IPS-15b (cell line): ENCODE measurements at regions not wholly inside any gene's neighbourhood (a gene's known extent, or its start where the extent isn't known, plus 50 kb on each side); places are given as distances from the start of the nearest gene placed in this dataset.
A peak's percentile ranks its signal among the peaks of the same experiment; 100 is the strongest.
"Not testable (repeated sequence)": the region's sequence is repeated elsewhere in the genome, so short reads cannot be mapped to it uniquely, and the experiment has no call there.

Experiments used
- H3K27me3 ChIP-seq: one replicate; pipeline ENCODE4 v1.6.1; 2013; ENCODE audit warnings: low read length; ENCODE audit not compliant: control insufficient read depth, insufficient read depth
- H3K36me3 ChIP-seq: one replicate; pipeline ENCODE4 v1.6.1; 2013; ENCODE audit warnings: low read length; ENCODE audit not compliant: control insufficient read depth, insufficient read depth
- H3K4me1 ChIP-seq: one replicate; pipeline ENCODE4 v1.6.1; 2013; ENCODE audit warnings: mild to moderate bottlenecking, low read length; ENCODE audit not compliant: control insufficient read depth, insufficient read depth
- H3K4me3 ChIP-seq: one replicate; pipeline ENCODE4 v1.5.1; 2013; ENCODE audit warnings: low read depth, low read length
- H3K9ac ChIP-seq: one replicate; pipeline ENCODE4 v1.6.1; 2013; ENCODE audit warnings: low read depth, mild to moderate bottlenecking, low read length
- H3K9me3 ChIP-seq: one replicate; pipeline ENCODE4 v1.6.1; 2013; ENCODE audit warnings: mild to moderate bottlenecking, low read length; ENCODE audit not compliant: control insufficient read depth, insufficient read depth

DNA sequence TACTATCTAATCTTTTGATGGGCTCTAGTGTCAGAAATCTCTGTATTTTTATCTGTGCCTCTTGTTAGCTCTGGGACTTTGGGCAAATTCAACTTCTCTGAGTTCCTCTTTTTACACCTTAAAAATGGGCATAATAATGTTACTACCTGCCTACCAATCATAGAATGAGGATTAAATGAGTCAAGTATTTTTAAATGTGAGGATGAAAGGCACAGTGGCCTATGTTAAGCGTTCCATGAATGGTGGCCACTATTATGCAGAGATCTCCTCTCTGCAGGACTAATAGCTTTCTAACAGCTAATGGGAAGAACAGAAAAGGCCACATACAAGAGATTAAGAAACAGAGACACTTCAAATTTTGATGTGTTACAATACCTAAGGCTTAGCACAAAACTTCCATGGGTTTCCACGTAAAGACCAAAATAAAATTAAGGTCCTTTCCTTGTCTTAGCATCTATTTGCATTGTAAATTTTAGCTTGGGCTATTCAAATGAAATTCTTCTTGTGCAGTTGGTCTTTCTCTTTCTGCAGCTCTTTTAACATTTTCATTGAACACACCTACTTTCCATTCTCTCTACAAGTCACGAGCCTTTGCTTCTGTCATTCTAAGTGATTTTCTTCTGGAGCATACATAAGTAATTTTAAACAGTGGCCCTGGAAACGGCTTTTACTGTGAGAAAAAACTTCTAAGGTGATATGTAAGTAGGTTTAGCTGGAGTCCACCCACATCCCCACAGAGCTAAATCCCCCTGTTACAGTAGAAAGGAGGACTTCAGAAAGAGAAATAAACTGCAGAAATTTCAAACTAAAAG lies 117.9 kb upstream of the MED14 start:
- Histone ChIP-seq H3K9me3 (no peaks in the 10 kb centered on the region), H3K9ac (peak overlapping the region; percentile 28), H3K36me3 (no peaks in the 10 kb centered on the region), H3K4me1 (peaks cover 19% of the 10 kb centered on the region), H3K4me3 (peak overlapping the region; percentile 9), H3K27me3 (no peaks in the 10 kb centered on the region)

DNA sequence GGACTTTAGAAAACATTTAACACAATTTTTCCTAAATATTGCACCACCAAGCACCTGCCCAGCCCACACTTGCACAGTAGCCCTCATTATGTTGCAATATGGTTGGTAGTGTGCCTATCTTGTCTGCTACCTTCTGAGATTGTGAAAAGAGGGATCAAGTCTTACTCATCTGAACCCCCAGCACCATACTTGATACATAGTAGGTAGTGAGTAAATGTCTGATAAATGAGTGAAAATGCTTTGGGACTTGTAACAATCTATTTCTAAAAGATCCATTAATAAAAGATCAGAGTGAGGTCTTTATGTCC lies 118.4 kb upstream of the MED14 start:
- Histone ChIP-seq H3K27me3 (no peaks in the 10 kb centered on the region), H3K4me1 (peaks cover 19% of the 10 kb centered on the region), H3K4me3 (no peak overlapping the region)

DNA sequence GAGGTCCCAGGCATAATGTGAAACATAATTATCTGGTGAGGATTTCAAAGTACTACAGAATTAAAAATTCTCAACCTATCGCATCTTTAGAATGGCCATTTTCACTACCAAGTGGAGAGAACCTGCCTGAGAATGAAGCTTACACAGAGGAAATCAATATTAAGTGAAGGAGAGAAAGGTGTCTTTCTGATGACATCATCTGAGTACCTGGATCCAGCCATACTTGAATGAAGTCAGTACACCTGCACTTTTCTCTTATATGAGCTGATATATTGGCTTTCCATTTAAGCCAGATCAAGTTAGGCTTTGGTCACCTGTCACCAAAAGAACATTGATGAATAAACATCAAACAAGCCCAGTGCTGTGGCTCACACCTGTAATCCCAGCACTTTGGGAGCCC lies 118.9 kb upstream of the MED14 start:
- H3K9ac ChIP-seq: no peak overlapping the region
- H3K4me1 ChIP-seq: peaks cover 19% of the 10 kb centered on the region
- no peaks in the 10 kb centered on the region for H3K27me3 ChIP-seq

More for the DNA sequence above, 118.4 kb upstream of the MED14 start:
- H3K9me3 ChIP-seq: no peaks in the 10 kb centered on the region
- H3K36me3 ChIP-seq: no peaks in the 10 kb centered on the region
- H3K9ac ChIP-seq: peak overlapping the region; percentile 28

DNA sequence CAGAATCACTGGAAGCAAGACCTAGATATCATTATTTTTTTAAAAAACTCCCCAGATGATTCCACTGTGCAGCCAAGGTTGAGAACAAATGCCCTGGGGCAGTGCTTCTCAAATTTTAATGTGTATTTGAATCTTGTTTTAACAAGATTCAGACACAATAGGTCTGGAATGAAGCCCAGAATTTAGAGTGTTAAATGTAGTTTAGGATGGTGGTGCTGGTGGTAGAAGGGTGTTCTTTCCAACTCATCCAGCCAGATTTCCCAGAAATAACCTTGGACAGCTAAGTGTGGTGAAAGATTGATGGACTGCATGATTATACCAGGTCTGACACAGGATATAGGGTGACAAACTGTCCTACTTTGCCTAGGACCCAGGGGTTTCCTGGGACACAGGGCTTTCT lies 120.1 kb upstream of the MED14 start:
- H3K27me3 ChIP-seq: no peaks in the 10 kb centered on the region
- no peak overlapping the region for H3K9ac ChIP-seq
- H3K4me1 ChIP-seq: peaks cover 19% of the 10 kb centered on the region
- H3K4me3 ChIP-seq: no peak overlapping the region
- peaks cover 12% of the 10 kb centered on the region for H3K9me3 ChIP-seq
- H3K36me3 ChIP-seq: no peaks in the 10 kb centered on the region

More for the DNA sequence above, 118.9 kb upstream of the MED14 start:
- H3K9me3 ChIP-seq: peaks cover 1% of the 10 kb centered on the region
- H3K4me3 ChIP-seq: no peak overlapping the region
- no peaks in the 10 kb centered on the region for H3K36me3 ChIP-seq

DNA sequence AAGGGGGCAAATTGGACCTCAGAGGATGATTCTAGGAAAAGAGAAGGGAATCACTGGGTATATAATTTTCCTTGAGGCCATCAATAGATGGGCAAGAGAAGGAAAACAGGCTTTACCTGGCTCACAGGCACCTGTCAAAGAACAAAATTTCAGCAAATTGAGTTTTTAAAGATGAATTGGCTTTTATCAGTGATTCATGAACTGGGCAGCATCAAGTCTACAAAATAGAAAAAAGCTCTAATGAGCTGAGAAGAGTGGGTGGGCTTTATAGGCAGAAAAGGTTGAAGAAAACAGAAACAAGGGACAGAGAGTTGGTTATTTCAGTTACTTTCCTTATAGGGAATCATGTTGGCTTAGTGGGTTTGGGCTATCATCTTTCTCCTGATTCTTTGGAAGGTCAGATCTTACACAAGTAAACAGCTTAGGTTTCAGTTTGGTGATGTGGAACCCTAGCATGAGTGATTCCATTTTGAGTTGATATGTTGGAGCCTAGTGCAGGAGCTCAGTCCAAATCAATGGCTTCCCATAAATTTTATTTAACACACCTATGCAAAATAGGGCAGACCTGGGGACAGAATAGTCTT lies 120.7 kb upstream of the MED14 start:
- no peak overlapping the region for H3K4me3 ChIP-seq
- H3K9me3 ChIP-seq: peaks cover 18% of the 10 kb centered on the region
- no peaks in the 10 kb centered on the region for H3K27me3 ChIP-seq
- peaks cover 19% of the 10 kb centered on the region for H3K4me1 ChIP-seq
- H3K36me3 ChIP-seq: peaks cover 5% of the 10 kb centered on the region
- no peak overlapping the region for H3K9ac ChIP-seq

DNA sequence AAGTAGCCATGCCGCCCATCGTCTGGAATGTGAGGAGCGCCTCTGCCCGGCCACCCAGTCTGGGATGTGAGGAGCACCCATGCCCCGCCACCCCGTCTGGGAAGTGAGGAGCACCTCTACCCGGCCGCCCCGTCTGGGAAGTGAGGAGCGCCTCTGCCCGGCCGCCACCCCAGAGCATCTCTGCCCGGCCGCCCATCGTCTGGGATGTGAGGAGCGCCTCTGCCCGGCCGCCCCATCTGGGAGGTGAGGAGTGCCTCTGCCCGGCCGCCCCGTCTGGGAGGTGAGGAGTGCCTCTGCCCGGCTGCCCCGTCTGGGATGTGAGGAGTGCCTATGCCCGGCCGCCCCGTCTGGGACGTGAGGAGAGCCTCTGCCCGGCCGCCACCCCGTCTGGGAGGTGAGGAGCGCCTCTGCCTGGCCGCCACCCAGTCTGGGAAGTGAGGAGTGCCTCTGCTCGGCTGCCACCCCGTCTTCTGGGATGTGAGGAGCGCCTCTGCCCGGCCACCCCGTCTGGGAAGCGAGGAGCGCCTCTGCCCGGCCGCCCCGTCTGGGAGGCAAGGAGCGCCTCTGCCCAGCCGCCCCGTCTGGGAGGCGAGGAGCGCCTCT lies 126.7 kb upstream of the MED14 start:
- Histone ChIP-seq H3K9me3 (peaks cover 40% of the 10 kb centered on the region), H3K36me3 (peaks cover 13% of the 10 kb centered on the region)
- H3K9ac ChIP-seq, H3K27me3 ChIP-seq, H3K4me1 ChIP-seq, H3K4me3 ChIP-seq: not testable (repeated sequence)

DNA sequence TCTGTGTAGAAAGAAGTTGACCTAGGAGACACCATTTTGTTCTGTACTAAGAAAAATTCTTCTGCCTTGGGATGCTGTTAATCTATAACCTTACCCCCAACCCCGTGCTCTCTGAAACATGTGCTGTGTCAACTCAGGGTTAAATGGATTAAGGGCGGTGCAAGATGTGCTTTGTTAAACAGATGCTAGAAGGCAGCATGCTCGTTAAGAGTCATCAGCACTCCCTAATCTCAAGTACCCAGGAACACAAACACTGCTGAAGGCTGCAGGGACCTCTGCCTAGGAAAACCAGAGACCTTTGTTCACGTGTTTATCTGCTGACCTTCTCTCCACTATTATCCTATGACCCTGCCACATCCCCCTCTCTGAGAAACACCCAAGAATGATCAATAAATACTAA lies 127.9 kb upstream of the MED14 start:
- peaks cover 40% of the 10 kb centered on the region for H3K9me3 ChIP-seq
- H3K36me3 ChIP-seq: peaks cover 13% of the 10 kb centered on the region
- H3K27me3 ChIP-seq, H3K4me3 ChIP-seq, H3K4me1 ChIP-seq, H3K9ac ChIP-seq: not testable (repeated sequence)

DNA sequence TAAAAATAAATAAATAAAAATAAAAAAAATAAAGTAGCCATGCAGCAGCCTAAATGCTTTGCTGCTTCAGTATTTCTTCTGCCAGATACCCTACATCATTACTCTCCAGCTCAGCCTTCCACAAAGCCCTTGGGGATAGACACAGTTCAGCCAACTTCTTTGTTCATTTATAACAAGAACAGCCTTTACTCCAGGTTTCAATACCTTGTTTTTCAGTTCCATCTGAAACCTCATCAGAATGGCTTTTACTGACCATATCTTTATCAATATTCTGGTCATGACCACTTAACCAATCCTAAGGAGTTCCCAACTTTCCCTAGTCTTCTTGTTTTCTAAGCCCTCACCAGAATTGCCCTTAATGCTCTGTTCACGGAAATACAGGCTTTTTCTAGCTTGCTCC lies 128.3 kb upstream of the MED14 start:
- no peaks in the 10 kb centered on the region for H3K4me1 ChIP-seq
- no peaks in the 10 kb centered on the region for H3K27me3 ChIP-seq
- H3K4me3 ChIP-seq: no peak overlapping the region
- H3K9me3 ChIP-seq: peaks cover 40% of the 10 kb centered on the region
- no peak overlapping the region for H3K9ac ChIP-seq
- peaks cover 13% of the 10 kb centered on the region for H3K36me3 ChIP-seq

DNA sequence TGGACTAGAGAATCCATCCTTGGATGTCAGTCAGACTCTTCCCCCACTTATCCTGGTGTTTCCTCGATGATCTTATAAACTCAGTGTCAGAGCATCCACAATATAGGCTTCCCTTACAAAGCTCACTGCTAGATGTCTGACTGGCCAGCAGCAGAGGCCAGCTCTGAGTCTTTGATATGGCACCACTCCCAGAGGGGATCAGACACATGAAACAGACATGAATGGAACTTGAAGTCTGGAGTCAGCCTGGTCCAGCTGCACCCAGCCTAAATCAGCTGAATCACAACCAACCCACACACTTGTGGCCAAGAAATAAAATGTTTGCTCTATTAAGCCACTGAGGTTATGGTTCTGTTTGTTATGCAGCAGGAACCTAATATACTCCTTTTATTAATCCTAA lies 129.6 kb upstream of the MED14 start:
- H3K27me3 ChIP-seq: no peaks in the 10 kb centered on the region
- no peaks in the 10 kb centered on the region for H3K4me1 ChIP-seq
- no peak overlapping the region for H3K4me3 ChIP-seq
- peaks cover 13% of the 10 kb centered on the region for H3K36me3 ChIP-seq
- peaks cover 33% of the 10 kb centered on the region for H3K9me3 ChIP-seq
- H3K9ac ChIP-seq: no peak overlapping the region

DNA sequence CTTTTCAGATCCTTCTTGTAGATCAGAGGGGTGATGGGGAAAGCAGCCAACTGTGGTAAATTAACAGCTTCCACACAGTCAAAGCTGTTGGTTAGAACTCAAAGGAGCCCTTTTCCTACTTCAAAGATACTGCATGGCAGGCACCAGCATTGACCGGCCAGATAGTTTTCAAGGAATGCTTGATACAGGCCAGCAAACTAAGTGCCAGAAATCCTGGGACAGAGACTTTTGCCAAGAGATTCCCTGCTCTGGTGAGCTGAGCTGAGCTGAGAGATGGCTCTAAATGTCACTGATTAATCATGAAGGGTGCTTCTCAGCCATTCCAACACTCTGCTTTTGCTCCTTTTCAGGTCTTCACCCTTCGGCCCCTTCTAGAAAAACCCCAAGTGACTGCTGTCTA lies 131.6 kb upstream of the MED14 start:
- Histone ChIP-seq H3K4me1 (no peaks in the 10 kb centered on the region), H3K9ac (no peak overlapping the region), H3K36me3 (peaks cover 3% of the 10 kb centered on the region), H3K4me3 (no peak overlapping the region), H3K27me3 (no peaks in the 10 kb centered on the region), H3K9me3 (peaks cover 16% of the 10 kb centered on the region)

DNA sequence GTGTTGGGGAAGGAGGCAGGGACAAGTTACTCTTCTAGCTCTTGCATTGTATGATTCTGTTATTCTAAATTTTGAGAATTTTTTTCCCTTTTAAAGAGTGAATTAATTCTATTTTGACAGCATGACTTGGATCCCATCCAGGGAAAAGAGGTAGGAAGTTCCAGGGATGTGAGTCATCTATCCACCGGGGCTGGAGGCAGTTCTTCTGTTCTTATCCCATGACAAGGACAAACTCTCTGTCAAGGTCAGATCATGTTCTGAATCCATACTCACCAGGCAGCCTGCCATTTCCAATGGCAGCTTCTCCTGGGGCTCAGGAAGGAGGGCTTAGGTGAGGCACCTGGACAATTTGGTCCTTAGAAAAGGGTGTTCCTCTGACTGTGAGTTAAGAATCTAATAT lies 132.0 kb upstream of the MED14 start:
- Histone ChIP-seq H3K4me1 (no peaks in the 10 kb centered on the region), H3K9ac (no peak overlapping the region), H3K27me3 (no peaks in the 10 kb centered on the region), H3K9me3 (peaks cover 16% of the 10 kb centered on the region), H3K4me3 (no peak overlapping the region), H3K36me3 (peaks cover 3% of the 10 kb centered on the region)

DNA sequence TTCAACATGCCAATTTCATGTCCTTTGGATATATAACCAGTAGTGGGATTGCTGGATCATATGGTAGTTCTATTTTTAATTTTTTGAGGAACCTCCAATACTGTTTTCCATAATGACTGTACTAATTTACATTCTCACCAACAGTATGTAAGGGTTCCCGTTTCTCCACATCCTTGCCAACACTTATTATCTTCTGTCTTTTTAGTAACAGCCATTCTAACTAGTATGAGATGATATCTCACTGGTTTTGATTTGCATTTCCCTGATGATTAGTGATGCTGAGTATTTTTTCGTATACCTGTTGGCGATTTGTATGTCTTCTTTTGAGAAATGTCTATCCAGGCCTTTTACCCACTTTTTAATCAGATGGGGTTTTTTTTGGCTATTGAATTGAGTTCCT lies 133.5 kb upstream of the MED14 start:
- peaks cover 10% of the 10 kb centered on the region for H3K9me3 ChIP-seq
- peaks cover 2% of the 10 kb centered on the region for H3K36me3 ChIP-seq
- H3K27me3 ChIP-seq: no peaks in the 10 kb centered on the region
- H3K4me3 ChIP-seq: no peak overlapping the region
- no peaks in the 10 kb centered on the region for H3K4me1 ChIP-seq
- H3K9ac ChIP-seq: no peak overlapping the region
